GM21367 (cell line): ENCODE measurements at regions not wholly inside any gene's neighbourhood (a gene's known extent, or its start where the extent isn't known, plus 50 kb on each side); places are given as distances from the start of the nearest gene placed in this dataset.
"Not testable (repeated sequence)": the region's sequence is repeated elsewhere in the genome, so short reads cannot be mapped to it uniquely, and the experiment has no call there.

ENCODE experiments used
- ATAC-seq: cut with Tn5 transposase; IDR thresholded peaks from one replicate; pipeline ENCODE4 v1.9.1; 2021; ENCODE audit not compliant: unreplicated experiment

GRCh38 chr14:105941226-105942166, 415.1 kb downstream of the TMEM121 start:
- no peak for ATAC-seq

- not testable (repeated sequence) for ATAC-seq
These were observed 416.3 kb downstream of the TMEM121 start for GRCh38 chr14:105942725-105943124.

- ATAC-seq, result no peak
These were observed 417.7 kb downstream of the TMEM121 start for GRCh38 chr14:105943973-105944602.

GRCh38 chr14:105944632-105945610, 418.5 kb downstream of the TMEM121 start:
- no peak for ATAC-seq

GRCh38 chr14:105945896-105946295, 419.5 kb downstream of the TMEM121 start:
- ATAC-seq, result no peak

- no peak for ATAC-seq
These were observed 421.2 kb downstream of the TMEM121 start for GRCh38 chr14:105947599-105947998.

GRCh38 chr14:105948955-105949354, 422.6 kb downstream of the TMEM121 start:
- ATAC-seq, result not testable (repeated sequence)

- ATAC-seq, result not testable (repeated sequence)
These were observed 424.0 kb downstream of the TMEM121 start for GRCh38 chr14:105950364-105950892.

GRCh38 chr14:105951399-105951798, 425.0 kb downstream of the TMEM121 start:
- no peak for ATAC-seq

GRCh38 chr14:105952222-105952621, 425.8 kb downstream of the TMEM121 start:
- no peak for ATAC-seq

- ATAC-seq, result no peak
These were observed 426.4 kb downstream of the TMEM121 start for GRCh38 chr14:105952826-105953225.

GRCh38 chr14:105961625-105962024, 435.2 kb downstream of the TMEM121 start:
- ATAC-seq, result not testable (repeated sequence)

- ATAC-seq, result no peak
These were observed 436.1 kb downstream of the TMEM121 start for GRCh38 chr14:105962532-105962931.

GRCh38 chr14:105968291-105968690, 441.9 kb downstream of the TMEM121 start:
- ATAC-seq, result no peak

GRCh38 chr14:105969026-105969425, 442.6 kb downstream of the TMEM121 start:
- not testable (repeated sequence) for ATAC-seq

- ATAC-seq, result not testable (repeated sequence)
These were observed 444.4 kb downstream of the TMEM121 start for GRCh38 chr14:105970821-105971220.

- ATAC-seq, result no peak
These were observed 445.5 kb downstream of the TMEM121 start for GRCh38 chr14:105971593-105972500.

GRCh38 chr14:105974902-105975301, 448.5 kb downstream of the TMEM121 start:
- no peak for ATAC-seq

GRCh38 chr14:105978618-105979295, 452.4 kb downstream of the TMEM121 start:
- ATAC-seq, result no peak
